ENCODE measurements at regions not wholly inside any gene's neighbourhood (a gene's known extent, or its start where the extent isn't known, plus 50 kb on each side); places are given as distances from the start of the nearest gene placed in this dataset.

- TF ChIP-seq CTCF (IDR thresholded peaks at IDR 0.05) (no peak), POLR2A (IDR thresholded peaks at IDR 0.05) (no peak)
These were observed 436.2 kb upstream of the TMEM132C start for GRCh38 chr12:127830730-127831129.
